SIG-M5 treated with dmso at 0.1 percent for 504 hours (cell line): ENCODE measurements at regions not wholly inside any gene's neighbourhood (a gene's known extent, or its start where the extent isn't known, plus 50 kb on each side); places are given as distances from the start of the nearest gene placed in this dataset.
"Not testable (repeated sequence)": the region's sequence is repeated elsewhere in the genome, so short reads cannot be mapped to it uniquely, and the experiment has no call there.

Experiments
- DNase-seq: peaks from one replicate; lab custom pipeline; 2025; ENCODE audit not compliant: unreplicated experiment; lab: John Stamatoyannopoulos, UW

DNA sequence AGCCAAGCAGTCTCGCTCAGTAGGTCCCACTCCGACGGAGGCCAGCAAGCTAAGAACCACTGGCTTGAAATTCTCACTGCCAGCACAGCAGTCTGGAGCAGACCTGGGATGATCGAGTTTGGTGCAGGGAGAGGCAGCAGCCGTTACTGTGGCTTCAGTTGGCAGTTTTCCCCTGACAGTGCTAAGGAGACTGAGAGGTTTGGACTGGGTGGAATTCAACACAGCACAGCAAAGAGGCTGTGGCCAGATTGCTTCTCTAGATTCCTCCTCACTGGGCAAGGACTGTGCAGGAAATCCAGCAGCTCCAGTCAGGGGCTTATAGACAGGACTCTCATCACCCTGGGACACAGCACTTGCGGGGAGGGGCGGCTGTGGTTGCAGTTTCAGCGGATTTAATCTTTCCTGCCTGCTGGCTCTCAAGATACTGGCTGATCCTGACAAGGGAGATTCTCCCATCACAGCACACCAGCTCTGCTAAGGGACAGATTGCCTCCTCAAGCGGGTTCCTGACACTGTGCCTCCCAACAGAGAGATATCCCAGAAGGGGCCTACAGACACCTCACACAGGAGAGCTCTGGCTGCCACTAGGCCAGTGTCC is 122.1 kb downstream of the YIPF5 start:
- no peak for DNase-seq

- DNase-seq = not testable (repeated sequence)
Measured at GRCh38 chr5:144055391-144055790, 115.1 kb downstream of the YIPF5 start.

GRCh38 chr5:144060091-144060490 is 110.4 kb downstream of the YIPF5 start:
- not testable (repeated sequence) for DNase-seq

DNA sequence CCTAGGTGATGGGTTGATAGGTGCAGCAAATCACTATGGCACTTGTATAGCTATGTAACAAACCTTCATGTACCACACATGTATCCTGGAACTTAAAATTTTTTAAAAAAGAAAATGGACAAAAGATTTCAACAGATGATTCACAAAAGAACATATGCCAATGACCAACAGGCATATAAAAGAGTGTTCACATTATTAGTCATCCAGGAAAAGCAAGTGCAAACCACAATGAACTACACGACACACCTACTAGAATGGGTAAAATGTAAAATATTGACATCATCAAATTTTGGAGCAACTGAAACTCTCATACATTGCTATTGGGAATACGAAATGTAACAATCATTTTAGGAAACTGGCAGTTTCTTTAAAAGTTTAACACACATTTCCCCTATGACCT is 109.9 kb downstream of the YIPF5 start:
- DNase-seq = no peak

DNA sequence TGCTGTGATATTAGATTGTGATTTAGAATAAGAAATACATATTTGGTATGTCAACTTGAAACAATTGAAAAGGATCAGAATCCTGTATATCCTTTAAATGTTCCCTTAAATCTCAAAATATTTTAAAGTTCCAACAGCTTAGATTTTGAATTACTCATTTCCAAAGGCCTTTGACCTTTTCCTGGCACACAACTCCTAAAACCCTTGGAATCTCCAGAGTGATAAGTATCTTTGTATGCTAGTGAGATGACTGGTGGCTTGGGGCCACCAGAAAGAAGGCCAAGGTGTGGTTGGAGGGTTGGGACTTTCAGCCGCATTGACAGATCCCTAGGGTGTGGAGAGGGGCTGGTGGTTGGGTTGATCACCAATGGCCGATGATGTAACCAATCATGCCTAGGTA is 104.7 kb downstream of the YIPF5 start:
- no peak for DNase-seq

DNA sequence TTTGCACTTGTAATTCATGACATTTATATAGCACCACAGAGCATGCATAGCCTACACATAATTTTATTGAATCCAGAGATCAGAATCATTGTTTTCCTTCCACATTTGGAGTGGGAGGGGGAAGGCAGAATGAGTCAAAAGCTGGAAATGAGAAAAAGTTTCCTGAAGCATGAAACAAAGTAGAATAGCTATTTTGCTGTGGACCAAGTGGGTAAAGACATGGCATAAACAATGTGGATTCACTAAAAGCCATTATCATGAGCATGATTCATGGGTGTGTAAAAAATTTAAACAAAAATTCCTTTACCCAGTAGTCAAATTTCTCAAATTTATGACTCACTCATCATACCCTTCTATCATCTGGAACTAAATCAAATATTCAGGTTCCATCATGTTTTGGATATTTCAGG is 97.9 kb downstream of the YIPF5 start:
- no peak for DNase-seq

GRCh38 chr5:144076521-144077083 is 93.9 kb downstream of the YIPF5 start:
- no peak for DNase-seq

DNA sequence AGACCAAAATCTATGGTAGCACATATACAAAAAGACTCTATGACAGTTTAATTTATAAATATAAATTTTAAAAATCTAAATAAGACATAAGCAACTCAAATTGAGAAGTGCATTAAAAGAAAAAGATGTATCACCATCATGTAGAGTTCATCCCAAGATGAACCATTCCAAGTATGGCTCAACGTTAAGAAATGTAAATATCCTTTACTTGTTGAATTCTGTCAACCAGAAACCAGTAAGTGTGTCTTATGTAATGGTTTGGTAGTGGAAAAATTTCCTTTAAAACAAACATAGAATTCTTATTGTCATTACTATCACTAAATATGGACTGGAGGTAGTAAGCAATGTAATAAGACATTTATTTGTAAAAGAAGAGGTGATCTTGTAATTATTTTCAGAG is 87.3 kb downstream of the YIPF5 start:
- no peak for DNase-seq

GRCh38 chr5:144084971-144085370 is 85.5 kb downstream of the YIPF5 start:
- DNase-seq = no peak

DNA sequence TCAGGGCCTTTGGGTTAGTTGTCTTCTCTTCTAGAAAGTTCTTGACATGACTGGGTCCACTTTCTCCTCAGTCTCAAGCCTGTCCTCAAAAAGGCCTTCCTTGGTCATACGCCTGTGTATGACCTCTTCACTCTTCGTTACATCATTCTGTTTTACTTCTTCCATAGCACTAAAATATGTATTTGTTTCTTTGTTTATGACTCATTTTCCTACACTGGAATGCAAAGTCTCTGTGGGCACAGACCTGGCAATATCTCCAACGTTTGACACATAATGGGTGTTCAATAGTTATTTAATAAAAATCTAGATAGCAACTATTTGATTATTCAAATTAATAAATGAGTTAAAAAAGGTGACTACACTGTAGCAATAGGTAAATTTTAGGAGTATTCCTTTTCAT is 85.1 kb downstream of the YIPF5 start:
- no peak for DNase-seq

DNA sequence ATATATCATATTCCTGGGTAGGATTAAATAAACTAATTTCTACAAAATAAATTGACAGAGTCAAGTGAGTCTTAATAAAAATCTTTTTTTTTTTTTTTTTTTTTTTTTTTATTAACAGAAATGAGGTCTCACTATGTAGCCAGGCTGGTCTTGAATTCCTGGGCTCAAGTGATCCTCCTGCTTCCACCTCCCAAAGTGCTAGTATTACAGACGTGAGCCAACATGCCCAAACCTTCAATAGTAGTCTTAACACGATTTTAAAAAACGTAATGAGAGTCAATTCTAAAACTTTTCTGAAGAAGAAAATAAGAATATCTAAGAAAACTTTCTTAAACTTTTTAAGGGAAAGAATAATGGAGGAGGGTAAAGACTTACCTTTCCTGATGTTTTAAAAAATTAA is 84.2 kb downstream of the YIPF5 start:
- DNase-seq = no peak

- DNase-seq = no peak
Measured at GRCh38 chr5:144087576-144087975, 82.9 kb downstream of the YIPF5 start.

- DNase-seq = no peak
Measured at GRCh38 chr5:144088206-144089064, 82.0 kb downstream of the YIPF5 start.

GRCh38 chr5:144089401-144090021 is 80.9 kb downstream of the YIPF5 start:
- no peak for DNase-seq

DNA sequence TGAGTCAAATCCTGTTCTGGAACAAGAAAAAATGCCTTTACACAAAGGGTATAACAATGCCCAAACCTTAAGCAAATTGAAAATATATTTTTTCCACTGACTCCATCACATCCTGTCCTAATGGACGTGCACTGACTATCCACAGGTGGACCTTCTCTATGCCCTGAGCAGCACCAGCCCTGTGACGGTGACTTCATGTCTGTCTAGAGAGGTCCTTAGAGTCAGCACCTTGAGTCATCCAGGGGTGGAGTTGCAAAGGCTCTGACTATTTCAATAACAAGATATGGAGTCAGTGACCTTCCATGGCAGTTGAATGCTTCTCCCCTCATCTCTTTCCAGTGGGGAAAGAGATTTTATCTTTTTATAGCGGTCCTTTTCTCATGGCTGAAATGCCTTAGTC is 78.0 kb downstream of the YIPF5 start:
- no peak for DNase-seq

DNA sequence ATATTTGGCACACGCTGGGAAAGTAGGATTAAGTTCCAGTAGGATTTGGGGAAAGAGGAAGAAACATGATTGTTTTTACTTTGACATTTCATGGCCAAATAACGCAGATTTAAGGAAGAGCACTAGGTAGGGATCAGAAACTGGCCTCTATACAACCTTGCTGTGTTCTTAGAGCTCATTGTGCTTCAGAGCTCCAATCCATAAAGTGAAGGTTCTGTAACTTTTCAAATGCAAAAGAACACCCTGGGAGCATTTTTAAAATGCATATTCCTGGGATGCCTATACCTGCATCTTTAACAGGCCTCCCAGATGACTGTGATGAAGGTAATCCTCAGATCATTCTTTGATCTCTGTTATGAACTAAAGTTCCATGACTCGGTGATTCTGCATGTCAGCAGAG is 77.1 kb downstream of the YIPF5 start:
- no peak for DNase-seq

DNA sequence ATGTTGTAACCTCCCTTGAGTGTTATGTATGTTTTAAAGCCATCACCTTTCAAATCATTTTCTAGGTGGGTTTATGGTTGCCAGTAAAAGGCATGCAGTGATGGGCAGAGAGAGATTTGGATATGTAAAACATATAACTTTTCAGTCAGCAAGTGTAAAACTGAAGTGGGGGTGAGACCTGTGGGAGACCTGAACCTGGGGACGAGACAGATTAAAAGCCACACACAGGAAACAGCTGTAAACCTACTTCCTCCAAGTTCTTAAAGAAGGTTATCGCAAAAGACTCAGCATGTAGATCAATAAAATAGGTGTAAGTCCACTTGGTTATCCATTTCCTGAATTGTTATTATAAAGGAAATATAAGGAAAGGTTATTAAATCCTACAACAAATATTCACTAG is 76.6 kb downstream of the YIPF5 start:
- no peak for DNase-seq

- DNase-seq = no peak
Measured at GRCh38 chr5:144100702-144101101, 69.8 kb downstream of the YIPF5 start.

DNA sequence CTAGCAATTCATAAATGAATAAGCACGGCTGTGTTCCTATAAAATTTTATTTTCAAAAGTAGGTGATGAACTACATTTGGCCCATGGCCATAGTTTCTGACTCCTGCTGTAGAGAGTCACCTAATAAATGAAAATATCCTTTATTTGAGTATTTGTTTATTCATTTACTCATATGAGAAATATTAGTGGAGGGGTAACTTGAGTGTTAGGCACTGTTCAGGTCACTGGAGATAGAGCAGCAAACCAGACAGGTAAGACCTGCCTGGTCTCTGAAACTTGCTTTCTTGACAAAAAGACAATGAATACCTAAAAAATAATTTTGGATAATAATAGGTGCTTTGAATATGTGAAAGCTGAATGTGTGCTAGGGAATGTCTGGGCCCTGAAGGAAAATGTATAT is 68.8 kb downstream of the YIPF5 start:
- no peak for DNase-seq

DNA sequence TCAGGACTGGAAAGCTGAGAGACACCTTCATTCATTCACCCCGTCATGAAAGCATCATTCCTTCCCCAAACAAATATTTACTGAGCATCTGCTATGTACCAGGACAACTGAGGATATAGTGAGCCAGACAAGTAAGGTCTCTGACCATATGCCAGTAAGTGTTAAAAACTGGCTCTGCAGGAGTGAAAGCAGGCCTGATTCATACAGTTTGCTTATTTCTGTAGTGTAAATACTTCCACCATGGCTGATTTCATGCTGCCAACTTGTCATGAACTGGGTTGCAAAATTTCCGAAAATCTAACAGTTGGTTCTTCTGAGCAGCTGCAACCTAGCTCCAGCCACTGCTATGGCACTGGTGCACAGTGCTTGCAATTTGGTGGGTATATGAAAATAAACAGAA is 68.1 kb downstream of the YIPF5 start:
- DNase-seq = no peak

- no peak for DNase-seq
Measured at GRCh38 chr5:144102979-144103378, 67.5 kb downstream of the YIPF5 start.
